ENCODE measurements at regions not wholly inside any gene's neighbourhood (a gene's known extent, or its start where the extent isn't known, plus 50 kb on each side); places are given as distances from the start of the nearest gene placed in this dataset.

- TF ChIP-seq CHD7 (IDR thresholded peaks at IDR 0.05; ENCODE audit: insufficient replicate concordance, low read length), result no peak
- TF ChIP-seq POLR2A (IDR thresholded peaks at IDR 0.05; ENCODE audit: control extremely low read depth in 1 of 2, low read depth in 2 of 2, low read length in 2 of 2), result no peak
- no peak for TF ChIP-seq RNF2 (IDR thresholded peaks at IDR 0.05; ENCODE audit: borderline replicate concordance, low read depth, low read length, missing control alignments, poor library complexity, severe bottlenecking)
These were observed 263.3 kb upstream of the CLNK start (continued) for GRCh38 chr4:10947898-10948297.

Measured in H1 (cell line).